ENCODE measurements at regions not wholly inside any gene's neighbourhood (a gene's known extent, or its start where the extent isn't known, plus 50 kb on each side); places are given as distances from the start of the nearest gene placed in this dataset.

DNA sequence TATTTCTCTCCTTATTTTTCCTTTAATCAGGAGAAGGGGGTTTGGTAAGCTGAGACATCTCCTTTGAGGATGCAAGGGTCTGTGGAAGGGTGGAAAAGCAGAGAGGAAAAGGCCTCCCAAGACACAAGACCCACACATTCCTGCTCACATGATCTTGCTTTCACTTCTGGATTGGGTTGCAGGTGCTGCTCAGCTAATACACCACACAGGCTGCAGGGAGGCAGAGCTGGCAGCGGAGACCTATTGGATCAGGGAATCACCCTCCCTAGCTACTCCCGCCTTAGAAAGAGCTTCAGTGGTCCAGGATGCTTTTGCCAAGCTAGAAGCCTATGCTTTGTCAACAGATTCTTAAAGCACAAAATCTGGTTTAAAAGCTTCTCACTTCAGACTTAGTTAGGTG lies 87.6 kb upstream of the IL33 start:
- CTCF ChIA-PET (ENCODE audit: unreplicated experiment): interaction anchor here (0.5 to 1.0 kb wide), 2 partner anchors 9 to 11 kb away, joined by 3 read pairs; no protein-coding TSS in a partner anchor
- Histone ChIP-seq H3K4me1 (ENCODE audit: insufficient read depth, low read length, poor library complexity, severe bottlenecking) (no peaks in the 10 kb centered on the region), H3K4me3 (ENCODE audit: low read depth, low read length, poor library complexity, severe bottlenecking) (no peak overlapping the region), H3K36me3 (ENCODE audit: insufficient read depth, low read length) (no peaks in the 10 kb centered on the region), H3K79me2 (ENCODE audit: insufficient read depth, low read depth, low read length) (no peaks in the 10 kb centered on the region), H3K27ac (ENCODE audit: low read depth, low read length, poor library complexity, severe bottlenecking) (no peak overlapping the region), H3K9me2 (ENCODE audit: insufficient read depth, low read length) (no peaks in the 10 kb centered on the region), H3K9me3 (ENCODE audit: low read length) (no peaks in the 10 kb centered on the region), H4K20me1 (ENCODE audit: insufficient read depth, low read length) (no peaks in the 10 kb centered on the region), H3K4me2 (ENCODE audit: low read length) (no peak overlapping the region), H2AFZ (ENCODE audit: low read length) (no peak overlapping the region)
- intact Hi-C loops (cut with micrococcal nuclease; ENCODE audit: unreplicated experiment): no loop called here
- TF ChIP-seq, protein P1, sequence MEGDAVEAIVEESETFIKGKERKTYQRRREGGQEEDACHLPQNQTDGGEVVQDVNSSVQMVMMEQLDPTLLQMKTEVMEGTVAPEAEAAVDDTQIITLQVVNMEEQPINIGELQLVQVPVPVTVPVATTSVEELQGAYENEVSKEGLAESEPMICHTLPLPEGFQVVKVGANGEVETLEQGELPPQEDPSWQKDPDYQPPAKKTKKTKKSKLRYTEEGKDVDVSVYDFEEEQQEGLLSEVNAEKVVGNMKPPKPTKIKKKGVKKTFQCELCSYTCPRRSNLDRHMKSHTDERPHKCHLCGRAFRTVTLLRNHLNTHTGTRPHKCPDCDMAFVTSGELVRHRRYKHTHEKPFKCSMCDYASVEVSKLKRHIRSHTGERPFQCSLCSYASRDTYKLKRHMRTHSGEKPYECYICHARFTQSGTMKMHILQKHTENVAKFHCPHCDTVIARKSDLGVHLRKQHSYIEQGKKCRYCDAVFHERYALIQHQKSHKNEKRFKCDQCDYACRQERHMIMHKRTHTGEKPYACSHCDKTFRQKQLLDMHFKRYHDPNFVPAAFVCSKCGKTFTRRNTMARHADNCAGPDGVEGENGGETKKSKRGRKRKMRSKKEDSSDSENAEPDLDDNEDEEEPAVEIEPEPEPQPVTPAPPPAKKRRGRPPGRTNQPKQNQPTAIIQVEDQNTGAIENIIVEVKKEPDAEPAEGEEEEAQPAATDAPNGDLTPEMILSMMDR (conservative IDR thresholded peaks at IDR 0.05; ENCODE audit: low read length): no peak
- no peak for TF ChIP-seq EZH2phosphoT487 (IDR thresholded peaks at IDR 0.05; ENCODE audit: borderline replicate concordance, low read depth, low read length)
- POLR2A ChIA-PET: interaction anchor here (0.6 to 2.5 kb wide), 3 partner anchors 10 to 543 kb away, joined by 3 to 9 read pairs (median 5); no protein-coding TSS in a partner anchor
- BruUV-seq (replicated peaks): no TSS peak
- DNase-seq (ENCODE audit: low spot score): no peak

DNA sequence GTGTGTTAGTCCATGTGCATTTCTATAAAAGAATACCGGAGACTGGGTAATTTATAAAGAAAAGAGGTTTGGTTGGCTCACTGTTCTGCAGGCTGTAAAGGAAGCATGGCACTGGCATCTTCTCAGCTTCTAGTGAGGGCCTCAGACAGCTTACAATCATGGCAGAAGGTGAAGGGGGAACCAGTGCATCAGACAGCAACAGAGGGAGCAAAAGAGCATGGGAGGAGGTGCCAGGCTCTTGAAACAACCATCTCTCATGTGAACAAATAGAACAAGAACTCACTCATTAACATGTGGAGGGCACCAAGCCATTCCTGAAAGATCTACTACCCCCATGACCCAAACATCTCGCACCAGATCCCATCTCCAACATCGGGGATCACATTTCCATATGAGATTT lies 89.2 kb upstream of the IL33 start:
- intact Hi-C loops (cut with micrococcal nuclease; ENCODE audit: unreplicated experiment): no loop called here
- no peak for TF ChIP-seq EZH2phosphoT487 (IDR thresholded peaks at IDR 0.05; ENCODE audit: borderline replicate concordance, low read depth, low read length)
- TF ChIP-seq, protein P1 (conservative IDR thresholded peaks at IDR 0.05; ENCODE audit: low read length): no peak

DNA sequence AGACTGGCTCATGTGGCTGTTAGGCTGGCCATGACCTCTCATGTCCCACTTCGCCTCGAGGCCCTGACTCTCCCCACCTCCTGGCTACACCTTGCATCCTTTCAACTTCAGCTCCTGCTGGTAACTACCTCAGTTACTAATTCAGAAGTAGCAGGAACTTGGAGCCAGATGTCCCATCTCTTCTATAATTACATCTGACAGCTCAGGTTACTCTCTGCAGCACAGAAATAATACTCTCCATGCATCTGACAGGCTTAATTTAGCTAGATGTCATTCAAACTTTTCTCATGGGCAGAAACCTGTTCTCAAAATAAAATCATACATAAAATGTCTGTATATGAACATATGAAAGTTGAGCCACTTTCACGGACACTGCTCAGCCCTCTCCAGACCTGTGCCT lies 92.2 kb upstream of the IL33 start:
- H3K9me3 ChIP-seq (ENCODE audit: low read length): no peaks in the 10 kb centered on the region
- ChIA-PET CTCF (ENCODE audit: unreplicated experiment) (interaction anchor here (0.6 kb wide), 1 partner anchor 240 kb away, joined by 4 read pairs; no protein-coding TSS in a partner anchor), POLR2A (interaction anchor here (0.6 kb wide), 1 partner anchor 436 kb away, joined by 3 read pairs; no protein-coding TSS in a partner anchor)
- no peaks in the 10 kb centered on the region for H3K4me1 ChIP-seq (ENCODE audit: insufficient read depth, low read length, poor library complexity, severe bottlenecking)
- H4K20me1 ChIP-seq (ENCODE audit: insufficient read depth, low read length): no peaks in the 10 kb centered on the region
- no peaks in the 10 kb centered on the region for H3K9me2 ChIP-seq (ENCODE audit: insufficient read depth, low read length)
- no peaks in the 10 kb centered on the region for H3K79me2 ChIP-seq (ENCODE audit: insufficient read depth, low read depth, low read length)
- no peak overlapping the region for H3K4me3 ChIP-seq (ENCODE audit: low read depth, low read length, poor library complexity, severe bottlenecking)
- no peak overlapping the region for H3K4me2 ChIP-seq (ENCODE audit: low read length)
- no TSS peak for BruUV-seq (replicated peaks)
- TF ChIP-seq, protein P1 (conservative IDR thresholded peaks at IDR 0.05; ENCODE audit: low read length): no peak
- TF ChIP-seq EZH2phosphoT487 (IDR thresholded peaks at IDR 0.05; ENCODE audit: borderline replicate concordance, low read depth, low read length): no peak
- H3K27ac ChIP-seq (ENCODE audit: low read depth, low read length, poor library complexity, severe bottlenecking): no peak overlapping the region
- H3K36me3 ChIP-seq (ENCODE audit: insufficient read depth, low read length): no peaks in the 10 kb centered on the region
- no peak for DNase-seq (ENCODE audit: low spot score)
- H2AFZ ChIP-seq (ENCODE audit: low read length): no peak overlapping the region
- intact Hi-C loops (cut with micrococcal nuclease; ENCODE audit: unreplicated experiment): no loop called here

More for the DNA sequence above, 89.2 kb upstream of the IL33 start:
- no peaks in the 10 kb centered on the region for H4K20me1 ChIP-seq (ENCODE audit: insufficient read depth, low read length)
- H3K9me3 ChIP-seq (ENCODE audit: low read length): no peaks in the 10 kb centered on the region
- H3K4me2 ChIP-seq (ENCODE audit: low read length): no peak overlapping the region
- no TSS peak for BruUV-seq (replicated peaks)
- no peak overlapping the region for H2AFZ ChIP-seq (ENCODE audit: low read length)
- no peaks in the 10 kb centered on the region for H3K79me2 ChIP-seq (ENCODE audit: insufficient read depth, low read depth, low read length)
- DNase-seq (ENCODE audit: low spot score): no peak
- H3K9me2 ChIP-seq (ENCODE audit: insufficient read depth, low read length): no peaks in the 10 kb centered on the region
- H3K36me3 ChIP-seq (ENCODE audit: insufficient read depth, low read length): no peaks in the 10 kb centered on the region
- no peak overlapping the region for H3K4me3 ChIP-seq (ENCODE audit: low read depth, low read length, poor library complexity, severe bottlenecking)
- H3K4me1 ChIP-seq (ENCODE audit: insufficient read depth, low read length, poor library complexity, severe bottlenecking): no peaks in the 10 kb centered on the region
- no peak overlapping the region for H3K27ac ChIP-seq (ENCODE audit: low read depth, low read length, poor library complexity, severe bottlenecking)
- ChIA-PET POLR2A (no interaction called here), CTCF (ENCODE audit: unreplicated experiment) (no interaction called here)
